Activated gamma-delta T cell treated with Interleukin-2 at 50 U/mL for 16 hours (primary cell): ENCODE measurements at regions not wholly inside any gene's neighbourhood (a gene's known extent, or its start where the extent isn't known, plus 50 kb on each side); places are given as distances from the start of the nearest gene placed in this dataset.

Experiments
- DNase-seq: peaks from one replicate; pipeline ENCODE4 v3.0.0-alpha.2; 2020

DNA sequence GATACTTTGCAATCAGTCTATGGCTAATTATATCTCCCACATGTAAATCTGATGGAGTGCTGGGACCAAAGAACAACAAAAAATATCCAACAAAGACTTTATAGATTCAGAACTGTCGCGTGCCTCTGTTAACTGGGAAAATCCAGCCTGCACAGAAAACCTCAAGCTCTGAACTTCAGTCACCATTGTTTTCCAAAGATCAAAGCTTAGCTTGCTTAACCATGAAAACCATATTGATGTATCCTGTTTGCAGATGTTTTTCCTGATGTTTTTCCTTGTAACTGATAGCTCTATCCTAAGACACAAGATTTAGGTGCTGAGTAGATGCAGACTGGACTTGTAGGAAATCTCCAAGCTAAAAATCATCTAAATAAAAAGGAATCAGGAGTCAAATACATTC, 163.7 kb downstream of the GXYLT1 start:
- no peak for DNase-seq

GRCh38 chr12:41980390-41980789, 164.3 kb downstream of the GXYLT1 start:
- no peak for DNase-seq

DNA sequence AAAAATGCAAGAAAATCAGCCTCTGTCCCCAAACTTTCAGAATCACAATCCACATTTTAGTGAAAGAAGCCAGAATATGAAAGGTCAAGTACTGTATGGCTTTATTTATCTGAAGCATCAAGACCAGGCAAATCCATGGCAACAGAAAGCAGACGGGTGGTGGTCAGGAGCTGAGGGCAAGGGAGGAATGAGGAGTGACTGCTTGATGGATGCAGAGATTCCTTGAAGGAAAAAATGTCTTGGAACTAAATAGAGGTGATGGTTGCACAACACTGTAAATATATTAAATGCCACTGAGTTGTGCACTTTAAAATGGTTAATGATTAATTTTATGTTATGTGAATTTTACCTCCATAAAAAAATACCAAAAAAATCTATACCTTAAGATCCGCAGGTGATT, 165.1 kb downstream of the GXYLT1 start:
- no peak for DNase-seq

GRCh38 chr12:41972598-41972997, 172.1 kb downstream of the GXYLT1 start:
- DNase-seq = no peak

- DNase-seq = no peak
These were observed 172.5 kb downstream of the GXYLT1 start for GRCh38 chr12:41972196-41972595.

GRCh38 chr12:41970744-41971143, 173.9 kb downstream of the GXYLT1 start:
- DNase-seq = no peak

- DNase-seq = no peak
These were observed 176.1 kb downstream of the GXYLT1 start for GRCh38 chr12:41968599-41968998.

DNA sequence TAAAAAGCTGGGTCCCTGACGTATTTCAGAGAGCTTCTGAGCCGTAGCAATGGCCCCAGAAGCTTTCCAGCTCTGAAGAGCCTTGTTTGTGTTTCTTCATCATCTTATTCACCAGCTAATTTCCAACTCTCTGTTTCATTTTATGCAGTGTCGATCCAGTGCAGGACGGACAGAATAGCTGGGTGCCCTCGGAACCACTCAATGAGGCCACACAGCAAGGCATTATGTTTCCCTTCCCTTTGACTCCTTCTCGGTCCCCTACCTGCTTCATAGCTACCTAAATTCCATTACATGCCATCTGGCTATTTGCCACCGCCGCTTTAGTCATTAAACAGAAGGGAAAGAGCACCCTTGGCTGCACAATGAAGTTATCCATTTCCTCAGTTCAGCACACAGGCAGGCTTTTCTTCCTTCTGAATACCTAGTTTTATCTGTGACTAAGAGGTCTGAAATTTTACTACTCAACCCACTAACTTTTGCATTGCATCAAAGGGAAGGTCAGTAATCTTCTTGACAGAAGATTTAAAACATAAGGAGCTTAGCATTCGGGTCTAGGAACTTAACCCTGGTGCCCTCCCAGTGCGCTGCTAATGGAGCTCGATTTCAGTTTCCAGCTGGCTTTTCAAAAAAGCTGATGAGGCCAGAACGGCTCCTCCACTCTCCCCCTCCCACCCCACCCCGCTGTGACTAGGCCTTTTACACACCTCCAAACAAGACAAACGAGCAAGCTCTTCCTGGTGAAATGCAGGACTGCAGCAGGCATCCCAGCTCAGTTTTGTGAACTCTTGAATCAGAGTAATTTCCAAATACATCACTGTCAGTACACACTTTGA, 176.8 kb downstream of the GXYLT1 start:
- DNase-seq = no peak

- no peak for DNase-seq
These were observed 177.8 kb downstream of the GXYLT1 start for GRCh38 chr12:41966916-41967315.

- DNase-seq = no peak
These were observed 178.7 kb downstream of the GXYLT1 start for GRCh38 chr12:41966001-41966400.

DNA sequence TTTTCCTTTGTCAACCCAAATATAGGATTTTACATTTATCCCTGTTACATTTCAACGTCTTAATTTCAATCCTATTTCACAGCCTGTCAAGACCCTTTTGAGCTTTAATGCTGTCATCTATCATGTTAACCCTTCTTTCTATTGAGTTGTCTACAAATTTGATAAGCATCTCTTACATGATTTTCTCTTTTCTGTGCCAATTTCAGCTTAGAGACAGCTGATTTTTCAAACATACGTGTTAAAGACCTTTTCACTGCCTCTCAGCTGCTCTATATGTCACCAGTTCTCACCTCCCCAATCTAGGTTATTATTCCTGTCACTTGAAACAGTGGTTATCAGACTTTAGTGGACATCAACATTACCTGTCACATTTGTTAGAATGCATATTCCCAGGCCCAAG, 181.3 kb downstream of the GXYLT1 start:
- DNase-seq = no peak

GRCh38 chr12:41962171-41962572, 182.5 kb downstream of the GXYLT1 start:
- DNase-seq = no peak

DNA sequence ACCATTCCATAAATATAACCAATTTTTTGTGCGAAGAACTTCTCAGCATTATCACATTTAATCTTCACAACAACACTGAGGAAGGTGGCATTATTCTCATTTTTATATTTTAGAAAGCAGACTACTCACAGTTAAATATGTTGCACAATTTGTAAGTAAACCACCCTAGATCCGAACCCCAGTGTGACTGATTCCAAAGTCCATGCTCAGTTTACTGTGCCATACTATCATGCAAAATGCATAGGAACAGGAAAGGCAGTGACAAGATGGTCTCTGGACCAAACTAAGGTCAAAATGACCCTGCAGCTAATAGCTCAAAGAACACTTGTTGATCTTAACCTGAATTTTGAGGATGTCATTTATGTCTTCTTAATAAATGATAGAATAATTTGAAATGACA, 185.4 kb downstream of the GXYLT1 start:
- no peak for DNase-seq

- DNase-seq = no peak
These were observed 188.3 kb downstream of the GXYLT1 start for GRCh38 chr12:41956353-41956752.

- DNase-seq = no peak
These were observed 194.2 kb downstream of the GXYLT1 start for GRCh38 chr12:41950455-41950854.

- DNase-seq = no peak
These were observed 198.6 kb downstream of the GXYLT1 start for GRCh38 chr12:41946106-41946505.

DNA sequence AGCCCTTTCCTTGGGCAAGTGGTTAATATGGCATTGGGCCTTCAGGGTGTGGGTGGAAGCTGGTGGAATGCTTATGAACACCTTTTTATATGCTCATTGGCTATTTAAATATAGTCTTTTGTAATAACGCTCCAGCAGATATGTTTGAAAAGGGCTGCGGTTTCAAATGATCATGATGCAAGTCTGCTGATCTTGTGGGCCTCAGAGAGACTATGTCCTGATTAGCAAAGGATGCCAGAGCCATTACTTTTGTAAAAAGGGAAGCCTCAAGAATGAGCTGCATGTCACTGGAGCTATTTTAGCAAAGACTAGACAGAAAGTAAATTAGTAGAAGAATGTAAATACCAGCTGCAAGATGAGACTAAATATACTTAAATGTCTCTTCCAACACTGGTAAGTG, 200.5 kb downstream of the GXYLT1 start:
- no peak for DNase-seq

DNA sequence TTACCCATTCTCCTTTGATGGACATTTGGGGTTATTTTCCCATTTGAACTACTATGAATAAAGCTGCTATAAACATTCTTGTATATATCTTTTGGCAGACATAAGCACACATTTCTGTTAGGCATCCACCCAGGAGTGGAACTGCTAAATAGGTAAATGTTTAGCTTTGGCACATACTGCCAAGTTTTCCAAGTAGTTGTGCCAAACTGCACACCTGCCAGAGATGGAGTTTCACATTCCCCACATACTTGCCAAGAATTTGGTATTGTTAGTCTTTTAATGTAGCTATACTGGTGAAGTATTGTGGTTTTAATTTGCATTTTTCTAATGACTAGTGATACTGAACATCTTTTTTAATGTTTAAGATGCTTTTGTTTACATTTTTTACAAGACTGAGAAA, 201.0 kb downstream of the GXYLT1 start:
- DNase-seq = no peak

DNA sequence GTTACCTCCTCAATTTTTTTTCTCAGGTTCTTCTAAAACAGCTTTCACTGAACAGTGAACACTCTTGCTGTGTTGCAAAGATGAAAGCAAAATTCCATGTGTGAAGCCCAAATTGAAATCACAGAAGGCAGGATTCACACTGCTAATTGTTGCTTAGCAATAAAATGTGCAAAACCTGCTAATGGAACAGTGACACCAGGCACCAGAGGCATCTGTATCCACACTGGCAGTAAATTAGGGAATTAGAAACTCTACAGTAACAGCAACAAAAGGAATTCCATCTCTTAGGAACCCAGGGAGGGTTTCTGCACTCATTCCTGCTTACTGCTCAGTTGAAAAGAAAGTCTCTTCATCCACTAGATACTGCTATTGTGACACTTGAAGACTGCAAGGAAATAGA, 202.3 kb downstream of the GXYLT1 start:
- no peak for DNase-seq

DNA sequence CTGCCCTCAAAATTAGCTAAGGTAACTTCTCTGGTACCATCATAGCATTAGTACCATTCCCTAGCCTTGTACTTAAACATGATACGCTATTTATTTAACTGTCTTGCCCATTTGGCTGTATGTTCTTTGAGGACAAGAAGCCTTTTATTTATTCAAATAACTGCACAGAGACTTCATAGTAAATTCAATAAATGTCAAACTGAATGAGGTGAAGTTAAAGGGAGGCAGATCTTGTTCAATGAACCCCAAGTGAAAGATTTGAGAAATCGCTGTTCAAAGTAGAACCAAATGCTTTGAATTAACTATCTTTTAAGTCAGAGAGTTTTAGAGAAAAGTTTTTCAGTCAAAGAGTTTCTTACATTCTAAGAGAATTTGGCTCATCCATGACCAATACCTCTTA, 203.6 kb downstream of the GXYLT1 start:
- no peak for DNase-seq

DNA sequence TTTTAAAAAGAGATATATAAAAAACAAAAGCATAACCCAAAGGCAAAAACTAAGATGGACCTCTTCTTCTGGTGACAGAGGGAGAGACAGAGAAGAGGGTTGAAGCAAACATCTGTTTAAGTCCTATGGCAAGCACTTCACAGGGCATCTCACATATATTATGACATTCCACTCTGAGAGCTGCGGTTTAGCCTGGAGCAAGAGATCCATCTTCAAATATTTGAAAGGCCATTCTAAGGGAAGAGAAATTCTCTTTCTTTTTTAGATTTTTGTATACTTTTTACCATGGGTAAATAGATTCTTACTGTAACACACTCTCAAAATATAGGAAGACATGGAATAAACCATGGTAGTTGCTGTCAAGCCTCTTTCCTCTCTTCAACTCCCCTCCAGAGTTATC, 204.1 kb downstream of the GXYLT1 start:
- no peak for DNase-seq

DNA sequence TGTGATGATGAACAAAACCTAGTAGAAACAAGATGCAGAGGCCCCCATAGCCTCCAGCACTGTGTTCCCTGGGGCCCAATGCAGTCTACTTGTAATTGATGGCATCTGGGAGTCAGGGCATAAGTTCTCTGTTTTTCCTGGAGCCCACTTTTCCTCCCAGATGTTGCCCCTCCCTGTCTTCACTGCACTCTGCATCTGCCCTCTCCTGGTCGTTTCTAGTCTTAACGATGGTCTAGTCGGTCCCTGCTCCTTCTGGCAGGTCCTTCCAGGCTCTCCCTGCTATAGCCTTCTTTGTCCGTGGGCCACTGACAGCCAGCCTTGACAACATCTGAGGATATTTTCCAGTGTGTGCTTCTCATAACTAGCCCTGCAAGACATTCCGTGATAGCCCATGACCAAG, 208.3 kb downstream of the GXYLT1 start:
- DNase-seq = no peak

DNA sequence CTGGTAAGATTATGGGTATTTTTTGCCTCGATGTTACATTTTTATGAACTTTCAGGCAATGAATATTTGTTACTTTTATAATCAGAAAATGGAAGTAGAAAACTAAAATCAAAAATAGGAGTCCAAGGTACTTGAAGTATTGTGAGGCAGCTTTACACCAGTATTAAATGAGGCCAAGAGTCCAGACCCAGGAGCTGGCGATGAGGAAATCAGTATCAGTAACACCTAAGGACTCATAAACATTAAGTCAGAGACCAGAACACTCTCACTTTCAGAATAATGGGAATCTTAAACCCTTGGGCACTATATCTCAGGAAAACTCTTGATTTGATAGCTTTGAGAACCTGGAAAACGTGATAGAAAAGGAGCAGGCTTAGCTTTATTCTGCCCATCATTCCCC, 208.8 kb downstream of the GXYLT1 start:
- no peak for DNase-seq

DNA sequence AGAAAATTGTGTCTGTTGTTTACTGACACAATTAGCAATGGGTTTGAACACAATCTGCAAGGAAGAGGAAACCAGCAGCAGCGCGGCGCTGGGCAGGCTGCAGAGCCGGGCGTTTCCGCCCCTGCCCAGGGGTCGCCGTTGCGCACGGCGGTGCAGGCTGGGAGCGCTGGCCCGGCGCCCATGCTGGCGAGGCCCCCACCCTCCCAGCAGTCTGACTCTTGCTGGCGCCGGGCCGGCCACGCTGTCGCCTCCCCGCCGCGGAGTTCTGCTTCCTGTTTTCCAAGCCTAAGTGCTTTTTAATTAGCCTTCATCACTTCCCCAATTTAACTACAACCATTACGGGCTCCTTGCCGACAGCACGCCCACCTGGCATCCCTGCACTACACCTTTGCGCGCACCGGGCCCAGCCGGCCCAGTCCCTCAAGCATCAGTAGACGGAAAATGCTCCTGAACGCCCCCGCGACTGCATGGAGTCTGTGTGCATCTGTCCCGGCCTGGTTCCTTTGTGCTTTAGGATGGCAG, 212.1 kb downstream of the GXYLT1 start:
- DNase-seq = no peak

- DNase-seq = no peak
These were observed 213.7 kb downstream of the GXYLT1 start for GRCh38 chr12:41930866-41931437.
